Neuron (in vitro differentiated cells): ENCODE measurements at regions not wholly inside any gene's neighbourhood (a gene's known extent, or its start where the extent isn't known, plus 50 kb on each side); places are given as distances from the start of the nearest gene placed in this dataset.

Source experiments
- H2AFZ ChIP-seq: one replicate; pipeline ENCODE4 v1.6.1; 2013; ENCODE audit warnings: low read depth, mild to moderate bottlenecking, inconsistent platforms, low read length, moderate library complexity
- H3K27me3 ChIP-seq: one replicate; pipeline ENCODE4 v1.6.1; 2013; ENCODE audit warnings: low read length; ENCODE audit not compliant: insufficient read depth
- H3K36me3 ChIP-seq: one replicate; pipeline ENCODE4 v1.6.1; 2013; ENCODE audit warnings: low read length; ENCODE audit not compliant: insufficient read depth
- H3K4me1 ChIP-seq: one replicate; pipeline ENCODE4 v1.6.1; 2013; ENCODE audit warnings: low read length; ENCODE audit not compliant: insufficient read depth
- H3K4me3 ChIP-seq: 2 replicates; pipeline ENCODE4 v1.5.1; 2013; ENCODE audit warnings: mild to moderate bottlenecking, low read length, moderate library complexity
- H3K9me3 ChIP-seq: one replicate; pipeline ENCODE4 v1.6.1; 2013; ENCODE audit warnings: low read length

- no peaks in the 10 kb centered on the region for H3K36me3 ChIP-seq
- H3K4me3 ChIP-seq: no peak overlapping the region
- no peaks in the 10 kb centered on the region for H3K9me3 ChIP-seq
- no peak overlapping the region for H2AFZ ChIP-seq
- no peaks in the 10 kb centered on the region for H3K27me3 ChIP-seq
- peaks cover 15% of the 10 kb centered on the region for H3K4me1 ChIP-seq
Observed at GRCh38 chr1:82464362-82465001, 663.7 kb downstream of the ADGRL2 start.

DNA sequence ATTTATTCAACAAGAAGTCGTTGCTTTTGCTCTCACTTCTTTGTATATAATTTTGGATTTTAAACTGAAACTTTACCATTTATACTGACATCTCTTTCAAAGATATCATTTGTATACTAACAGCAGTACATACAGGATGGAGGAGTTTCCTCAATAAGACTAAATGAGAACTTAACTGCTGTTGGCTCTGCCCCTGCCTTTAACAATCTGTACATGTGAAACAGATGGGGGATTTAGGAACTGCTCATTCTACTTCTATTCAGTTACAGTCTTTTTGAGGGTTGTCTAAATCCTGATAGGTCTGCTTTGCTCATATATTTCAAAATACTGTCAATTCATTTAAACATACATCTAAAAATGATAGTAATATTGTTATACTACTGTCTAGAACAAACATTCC, 663.2 kb downstream of the ADGRL2 start:
- Histone ChIP-seq H3K36me3 (no peaks in the 10 kb centered on the region), H2AFZ (no peak overlapping the region), H3K27me3 (no peaks in the 10 kb centered on the region), H3K4me1 (peaks cover 15% of the 10 kb centered on the region), H3K4me3 (no peak overlapping the region), H3K9me3 (no peaks in the 10 kb centered on the region)

DNA sequence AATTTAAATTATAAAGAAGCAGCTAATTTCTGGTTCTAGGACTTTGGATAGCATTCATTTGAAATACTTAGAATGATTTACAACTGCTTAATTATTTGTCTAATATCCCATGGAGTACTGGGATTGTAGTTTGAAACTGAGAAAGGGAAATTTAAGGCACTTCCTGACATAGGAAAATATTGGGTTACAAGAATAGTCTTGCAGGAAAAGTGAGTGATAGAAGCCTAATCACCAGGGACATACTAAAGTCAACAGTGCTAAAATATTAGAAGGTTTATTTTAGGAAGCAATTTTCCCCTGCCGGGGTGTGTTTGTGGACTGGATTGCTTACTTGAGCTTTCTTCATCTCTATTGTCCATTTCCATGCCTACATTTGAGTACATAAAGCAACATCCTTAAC, 661.6 kb downstream of the ADGRL2 start:
- no peaks in the 10 kb centered on the region for H3K27me3 ChIP-seq
- no peak overlapping the region for H3K4me3 ChIP-seq
- H3K36me3 ChIP-seq: no peaks in the 10 kb centered on the region
- peaks cover 15% of the 10 kb centered on the region for H3K4me1 ChIP-seq
- H2AFZ ChIP-seq: no peak overlapping the region
- no peaks in the 10 kb centered on the region for H3K9me3 ChIP-seq

- Histone ChIP-seq H3K36me3 (no peaks in the 10 kb centered on the region), H3K4me1 (no peaks in the 10 kb centered on the region), H3K4me3 (no peak overlapping the region), H3K27me3 (no peaks in the 10 kb centered on the region), H2AFZ (no peak overlapping the region), H3K9me3 (no peaks in the 10 kb centered on the region)
Observed at GRCh38 chr1:82455342-82455741, 654.6 kb downstream of the ADGRL2 start.

DNA sequence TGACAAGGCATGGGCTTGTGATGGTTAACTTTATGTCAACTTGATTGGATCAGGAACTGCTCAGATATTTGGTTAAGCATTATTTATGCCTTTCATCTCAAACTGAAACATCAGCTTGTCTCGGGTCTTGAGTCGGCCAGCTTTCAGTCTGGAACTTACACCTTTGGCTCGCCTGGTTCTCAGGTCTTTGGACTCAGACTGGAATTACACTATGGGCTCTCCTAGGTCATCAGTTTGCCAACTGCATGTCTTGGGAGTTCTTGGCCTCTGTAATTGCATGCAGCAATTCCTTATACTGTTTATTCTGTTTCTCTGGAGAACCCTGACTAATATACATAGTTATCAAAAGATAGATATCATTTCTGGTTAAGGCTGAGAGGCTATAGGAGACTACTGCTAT, 653.7 kb downstream of the ADGRL2 start:
- no peaks in the 10 kb centered on the region for H3K36me3 ChIP-seq
- no peaks in the 10 kb centered on the region for H3K27me3 ChIP-seq
- H2AFZ ChIP-seq: no peak overlapping the region
- no peaks in the 10 kb centered on the region for H3K4me1 ChIP-seq
- no peaks in the 10 kb centered on the region for H3K9me3 ChIP-seq
- H3K4me3 ChIP-seq: no peak overlapping the region

DNA sequence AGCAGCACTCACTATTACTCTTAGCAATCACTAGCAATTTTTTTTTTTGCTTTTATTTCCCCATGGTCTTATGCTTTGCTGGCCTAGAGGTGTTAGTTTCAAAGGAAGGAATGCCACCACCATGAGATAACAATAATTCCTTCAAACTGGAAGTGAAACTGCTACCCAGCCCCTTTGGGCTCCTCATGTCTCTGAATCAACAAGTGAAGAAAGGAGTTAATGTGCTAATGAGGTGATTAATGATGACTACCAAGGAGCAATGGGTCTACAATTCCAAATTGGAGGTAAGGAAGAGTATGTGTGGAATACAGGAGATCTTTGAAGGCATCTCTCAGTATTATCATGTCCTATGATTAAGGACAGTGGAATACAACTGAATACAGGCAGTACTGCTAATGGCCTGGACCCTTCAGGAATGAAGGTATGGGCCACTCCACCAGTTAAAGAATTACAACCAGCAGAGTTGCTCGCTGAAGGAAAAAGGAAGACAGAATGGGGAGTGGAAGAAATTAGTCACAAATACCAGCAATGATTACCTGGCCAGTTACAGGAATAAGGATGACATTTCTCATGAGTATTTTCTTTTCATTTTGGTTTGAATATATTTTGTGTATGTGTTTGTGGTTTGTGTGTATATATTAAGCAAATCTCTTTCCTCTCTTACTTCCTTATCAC, 652.9 kb downstream of the ADGRL2 start:
- H3K27me3 ChIP-seq: no peaks in the 10 kb centered on the region
- no peaks in the 10 kb centered on the region for H3K36me3 ChIP-seq
- H3K9me3 ChIP-seq: no peaks in the 10 kb centered on the region
- no peak overlapping the region for H2AFZ ChIP-seq
- no peak overlapping the region for H3K4me3 ChIP-seq
- H3K4me1 ChIP-seq: no peaks in the 10 kb centered on the region

- H3K4me3 ChIP-seq: no peak overlapping the region
- no peaks in the 10 kb centered on the region for H3K36me3 ChIP-seq
- no peaks in the 10 kb centered on the region for H3K9me3 ChIP-seq
- H3K27me3 ChIP-seq: no peaks in the 10 kb centered on the region
- no peaks in the 10 kb centered on the region for H3K4me1 ChIP-seq
- no peak overlapping the region for H2AFZ ChIP-seq
Observed at GRCh38 chr1:82452096-82452495, 651.4 kb downstream of the ADGRL2 start.

DNA sequence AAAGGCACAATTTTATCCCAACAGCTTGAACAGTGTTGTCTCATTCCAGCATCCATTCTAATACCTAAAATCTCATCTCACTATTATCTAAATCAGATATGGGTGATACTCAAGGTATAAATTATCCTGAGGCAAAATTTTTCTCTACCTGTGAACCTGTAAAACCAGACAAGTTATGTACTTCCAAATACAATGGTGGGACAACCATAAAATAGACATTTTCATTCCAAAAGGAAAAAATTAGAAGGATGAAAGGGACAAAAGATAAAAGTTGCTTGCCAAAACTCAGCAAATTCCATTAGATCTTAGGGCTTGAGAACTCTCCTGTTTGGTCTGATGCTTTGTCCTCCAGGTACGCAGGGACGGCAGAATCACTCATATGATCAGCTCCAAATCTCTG, 650.5 kb downstream of the ADGRL2 start:
- Histone ChIP-seq H3K9me3 (no peaks in the 10 kb centered on the region), H3K4me3 (no peak overlapping the region), H3K27me3 (no peaks in the 10 kb centered on the region)

GRCh38 chr1:82449506-82450057, 648.8 kb downstream of the ADGRL2 start:
- H3K9me3 ChIP-seq: no peaks in the 10 kb centered on the region
- H2AFZ ChIP-seq: no peak overlapping the region
- H3K36me3 ChIP-seq: no peaks in the 10 kb centered on the region
- no peaks in the 10 kb centered on the region for H3K27me3 ChIP-seq
- no peak overlapping the region for H3K4me3 ChIP-seq
- H3K4me1 ChIP-seq: no peaks in the 10 kb centered on the region

More for the DNA sequence above, 650.5 kb downstream of the ADGRL2 start:
- Histone ChIP-seq H3K4me1 (no peaks in the 10 kb centered on the region), H3K36me3 (no peaks in the 10 kb centered on the region), H2AFZ (no peak overlapping the region)

DNA sequence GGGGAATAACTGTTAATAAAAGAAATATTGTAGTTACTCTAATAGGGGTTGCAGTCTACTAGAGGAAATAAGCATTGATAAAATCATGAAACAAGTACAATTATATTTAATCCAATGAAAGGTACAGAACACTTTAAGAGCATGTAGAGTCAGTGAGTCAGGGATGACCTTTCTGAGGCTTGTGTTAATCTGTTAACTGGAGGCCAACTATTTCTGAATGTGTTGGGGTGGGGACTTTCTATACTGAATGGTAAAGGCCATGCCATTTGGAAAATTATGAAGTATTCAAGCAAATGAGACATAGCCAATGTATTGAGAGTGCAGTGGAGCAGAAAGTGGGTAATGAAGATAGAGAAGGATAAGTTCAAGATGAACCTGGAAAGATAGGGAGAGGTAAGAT, 646.2 kb downstream of the ADGRL2 start:
- Histone ChIP-seq H3K27me3 (no peaks in the 10 kb centered on the region), H3K4me1 (no peaks in the 10 kb centered on the region), H3K4me3 (no peak overlapping the region), H3K36me3 (no peaks in the 10 kb centered on the region), H3K9me3 (no peaks in the 10 kb centered on the region), H2AFZ (no peak overlapping the region)

DNA sequence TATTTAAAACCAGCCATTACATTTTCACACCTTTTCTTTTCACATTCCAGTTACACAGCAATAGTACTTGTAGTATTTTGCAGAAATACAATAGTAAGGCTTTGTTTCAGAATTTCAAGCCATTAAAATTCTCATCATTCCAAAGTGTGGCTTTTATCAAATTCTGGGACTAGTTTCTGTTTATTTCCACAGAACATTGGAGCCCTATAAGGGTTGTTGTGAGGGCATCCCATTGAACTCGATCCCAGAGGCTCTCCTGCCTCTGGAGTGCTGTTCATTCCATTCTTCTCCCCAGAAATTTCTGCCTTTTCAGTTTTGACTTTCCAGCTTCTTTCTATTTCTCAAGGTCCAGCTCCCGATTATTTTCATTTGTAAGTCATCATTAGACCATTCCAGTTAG, 645.5 kb downstream of the ADGRL2 start:
- Histone ChIP-seq H3K9me3 (no peaks in the 10 kb centered on the region), H3K36me3 (no peaks in the 10 kb centered on the region), H3K27me3 (no peaks in the 10 kb centered on the region), H3K4me3 (no peak overlapping the region), H2AFZ (no peak overlapping the region), H3K4me1 (no peaks in the 10 kb centered on the region)

DNA sequence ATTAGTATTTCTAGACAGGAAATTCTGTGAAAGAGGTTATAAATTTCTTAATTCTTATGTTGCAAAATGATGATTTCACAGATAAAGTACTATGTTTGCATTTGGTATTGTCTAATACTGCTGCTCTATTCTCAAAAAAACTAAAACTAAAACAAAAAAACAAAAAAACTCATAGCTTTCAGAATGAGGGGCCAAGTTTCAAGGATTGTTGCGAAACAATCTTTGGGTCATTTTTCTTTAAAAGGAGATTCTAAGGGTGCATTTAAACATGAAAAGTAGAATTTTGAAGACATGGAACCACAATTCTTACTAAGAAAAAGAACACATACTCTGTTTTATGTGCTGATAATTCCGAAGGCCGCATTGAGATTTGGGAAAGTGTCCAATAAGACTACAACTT, 645.1 kb downstream of the ADGRL2 start:
- Histone ChIP-seq H3K4me1 (no peaks in the 10 kb centered on the region), H3K4me3 (no peak overlapping the region), H2AFZ (no peak overlapping the region), H3K9me3 (no peaks in the 10 kb centered on the region), H3K36me3 (no peaks in the 10 kb centered on the region), H3K27me3 (no peaks in the 10 kb centered on the region)

DNA sequence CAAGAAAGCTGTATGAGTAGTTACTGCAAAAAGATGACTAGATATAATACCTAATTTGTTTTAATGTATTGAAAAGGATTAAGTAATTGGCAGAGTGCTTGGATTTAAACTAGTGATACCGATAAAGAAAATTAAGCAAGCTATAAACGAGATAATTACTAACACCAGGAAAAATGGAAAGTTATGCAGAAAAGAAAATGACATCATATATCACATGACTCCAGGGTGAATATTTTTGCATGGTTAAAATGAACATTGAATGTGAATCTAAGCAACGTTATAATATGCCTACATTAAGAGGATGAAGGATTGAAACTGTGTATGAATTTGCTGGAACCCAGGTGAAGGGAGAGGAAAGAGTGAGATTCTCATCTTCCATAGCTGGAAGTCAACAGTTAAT, 644.4 kb downstream of the ADGRL2 start:
- Histone ChIP-seq H2AFZ (no peak overlapping the region), H3K36me3 (no peaks in the 10 kb centered on the region), H3K4me3 (no peak overlapping the region), H3K27me3 (no peaks in the 10 kb centered on the region), H3K4me1 (no peaks in the 10 kb centered on the region), H3K9me3 (no peaks in the 10 kb centered on the region)
